C4-2B (cell line): ENCODE measurements at regions not wholly inside any gene's neighbourhood (a gene's known extent, or its start where the extent isn't known, plus 50 kb on each side); places are given as distances from the start of the nearest gene placed in this dataset.

ENCODE experiments used
- H3K27ac ChIP-seq: fragments of 450-650 bp; 2 replicates; pipeline ENCODE4 v1.5.1; 2017
- CTCF ChIP-seq: fragments of 450-650 bp; conservative IDR thresholded peaks from 2 replicates; pipeline ENCODE4 v1.5.1; 2017; ENCODE audit warnings: mild to moderate bottlenecking
- ZFX ChIP-seq: fragments of 450-650 bp; IDR thresholded peaks from 2 replicates; pipeline ENCODE4 v1.6.1; 2017

- no peak overlapping the region for H3K27ac ChIP-seq
- TF ChIP-seq CTCF (no peak), ZFX (no peak)
Measured at GRCh38 chr1:73913025-73913424, 285.0 kb downstream of the LRRIQ3 start.

GRCh38 chr1:73911849-73912248 is 286.1 kb downstream of the LRRIQ3 start:
- H3K27ac ChIP-seq = no peak overlapping the region
- TF ChIP-seq CTCF (no peak), ZFX (no peak)

- TF ChIP-seq ZFX (no peak), CTCF (no peak)
- H3K27ac ChIP-seq = no peak overlapping the region
Measured at GRCh38 chr1:73910466-73910865, 287.5 kb downstream of the LRRIQ3 start.

- H3K27ac ChIP-seq = no peak overlapping the region
- TF ChIP-seq CTCF (no peak), ZFX (no peak)
Measured at GRCh38 chr1:73910062-73910461, 287.9 kb downstream of the LRRIQ3 start.

- no peak overlapping the region for H3K27ac ChIP-seq
- TF ChIP-seq CTCF = no peak
- no peak for TF ChIP-seq ZFX
Measured at GRCh38 chr1:73909043-73909562, 288.9 kb downstream of the LRRIQ3 start.

GRCh38 chr1:73907051-73907450 is 290.9 kb downstream of the LRRIQ3 start:
- no peak overlapping the region for H3K27ac ChIP-seq
- no peak for TF ChIP-seq ZFX
- TF ChIP-seq CTCF = no peak

- no peak overlapping the region for H3K27ac ChIP-seq
- TF ChIP-seq ZFX (no peak), CTCF (no peak)
Measured at GRCh38 chr1:73903092-73903491, 294.9 kb downstream of the LRRIQ3 start.
